ENCODE measurements at regions not wholly inside any gene's neighbourhood (a gene's known extent, or its start where the extent isn't known, plus 50 kb on each side); places are given as distances from the start of the nearest gene placed in this dataset.

DNA sequence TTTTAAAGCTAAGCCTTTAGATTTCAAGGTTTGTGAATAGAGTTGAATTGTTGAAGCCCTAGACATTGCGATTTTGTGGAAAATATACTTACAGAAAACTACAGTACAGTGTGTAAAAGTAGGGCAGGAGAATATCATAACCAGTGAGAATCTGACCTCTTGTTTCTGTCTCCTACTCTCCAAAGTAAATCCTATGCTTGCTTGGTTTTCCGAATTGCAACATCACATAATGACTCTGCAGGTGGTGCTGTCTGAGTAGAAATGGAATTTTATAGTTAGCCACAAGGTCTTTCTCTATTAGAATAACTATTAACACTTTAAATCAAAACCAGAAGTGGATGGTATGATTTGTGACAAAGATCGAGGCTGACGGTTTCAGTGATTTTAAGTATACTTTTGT is 505.6 kb downstream of the RAPGEF2 start:
- ATAC-seq (no peak), DNase-seq (no peak)
- Mint-ChIP-seq H3K27me3 (no peaks in the 10 kb centered on the region), H3K27ac (no peak overlapping the region), H3K36me3 (no peaks in the 10 kb centered on the region), H3K9me3 (ENCODE audit: low read depth) (peaks cover 7% of the 10 kb centered on the region), H3K4me3 (no peak overlapping the region), H3K4me1 (no peaks in the 10 kb centered on the region)
- CTCF ChIA-PET = no interaction called here

GRCh38 chr4:159632031-159632430 is 529.2 kb downstream of the RAPGEF2 start:
- no peak for ATAC-seq
- no peaks in the 10 kb centered on the region for H3K27me3 Mint-ChIP-seq
- CTCF ChIA-PET = no interaction called here
- no peak for DNase-seq
- no peak overlapping the region for H3K4me3 Mint-ChIP-seq
- no peaks in the 10 kb centered on the region for H3K36me3 Mint-ChIP-seq
- H3K27ac Mint-ChIP-seq = no peak overlapping the region
- no peaks in the 10 kb centered on the region for H3K4me1 Mint-ChIP-seq
- H3K9me3 Mint-ChIP-seq (ENCODE audit: low read depth) = peaks cover 3% of the 10 kb centered on the region

DNA sequence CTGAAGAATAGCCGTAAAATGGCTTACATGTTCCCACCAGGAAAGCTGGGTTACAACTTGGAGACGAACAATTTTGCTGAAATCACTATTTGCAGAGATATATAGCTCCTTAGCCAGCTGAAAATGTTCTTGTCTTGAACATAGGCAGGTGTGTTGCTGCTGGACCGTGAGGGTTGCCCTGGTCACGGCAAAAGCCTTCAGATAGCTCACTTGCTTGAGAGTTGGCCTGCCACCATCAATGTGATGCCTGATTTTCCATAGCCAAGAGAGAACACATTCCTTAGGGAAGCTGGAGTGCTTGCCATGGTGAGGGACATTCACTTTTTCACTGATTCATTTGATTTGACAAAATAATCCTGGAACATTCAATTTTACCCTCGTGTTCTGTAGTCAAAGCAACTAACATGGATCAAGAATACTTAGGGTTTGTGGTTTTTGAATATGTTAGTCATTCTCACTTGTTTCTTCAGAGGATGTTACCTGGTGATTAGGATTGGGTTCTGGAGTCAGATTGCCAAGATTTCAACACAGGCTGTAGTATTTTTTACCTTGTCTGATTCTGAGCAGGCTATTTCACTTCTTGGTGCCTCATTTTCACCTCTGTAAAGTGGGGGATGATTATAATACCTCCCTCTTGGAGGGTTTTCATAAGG is 536.9 kb downstream of the RAPGEF2 start:
- no peaks in the 10 kb centered on the region for H3K27me3 Mint-ChIP-seq
- no peak overlapping the region for H3K27ac Mint-ChIP-seq
- ATAC-seq = no peak
- H3K9me3 Mint-ChIP-seq (ENCODE audit: low read depth) = peaks cover 2% of the 10 kb centered on the region
- H3K4me1 Mint-ChIP-seq = no peaks in the 10 kb centered on the region
- no peaks in the 10 kb centered on the region for H3K36me3 Mint-ChIP-seq
- no peak overlapping the region for H3K4me3 Mint-ChIP-seq
- DNase-seq = no peak
- CTCF ChIA-PET = no interaction called here

GRCh38 chr4:159649237-159649636 is 546.4 kb downstream of the RAPGEF2 start:
- Mint-ChIP-seq H3K4me3 (no peak overlapping the region), H3K4me1 (no peaks in the 10 kb centered on the region), H3K27ac (no peak overlapping the region), H3K36me3 (no peaks in the 10 kb centered on the region), H3K27me3 (no peaks in the 10 kb centered on the region), H3K9me3 (ENCODE audit: low read depth) (no peaks in the 10 kb centered on the region)
- CTCF ChIA-PET = no interaction called here
- DNase-seq = no peak
- no peak for ATAC-seq

DNA sequence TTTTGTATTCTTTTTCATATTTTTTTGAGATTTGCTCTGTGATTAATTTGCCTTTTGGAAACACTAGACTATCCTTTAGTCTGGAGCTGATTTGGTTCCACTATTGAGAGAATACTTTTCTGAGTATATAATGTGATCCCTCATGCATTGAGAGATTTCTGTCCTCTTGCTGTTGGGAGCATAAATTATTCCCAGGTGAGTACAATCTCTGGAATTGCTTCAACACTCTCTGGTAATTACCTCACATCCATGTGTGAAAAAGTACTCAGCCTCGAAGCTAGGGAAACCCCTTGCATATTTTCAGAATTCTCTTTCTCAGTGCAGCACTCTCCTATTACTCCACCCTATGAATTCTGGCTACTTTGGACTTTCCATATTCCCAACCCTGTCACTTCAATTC is 550.0 kb downstream of the RAPGEF2 start:
- Mint-ChIP-seq H3K27me3 (no peaks in the 10 kb centered on the region), H3K4me3 (no peak overlapping the region), H3K9me3 (ENCODE audit: low read depth) (no peaks in the 10 kb centered on the region), H3K36me3 (no peaks in the 10 kb centered on the region), H3K27ac (no peak overlapping the region), H3K4me1 (no peaks in the 10 kb centered on the region)
- DNase-seq = no peak
- CTCF ChIA-PET = no interaction called here
- ATAC-seq = no peak

DNA sequence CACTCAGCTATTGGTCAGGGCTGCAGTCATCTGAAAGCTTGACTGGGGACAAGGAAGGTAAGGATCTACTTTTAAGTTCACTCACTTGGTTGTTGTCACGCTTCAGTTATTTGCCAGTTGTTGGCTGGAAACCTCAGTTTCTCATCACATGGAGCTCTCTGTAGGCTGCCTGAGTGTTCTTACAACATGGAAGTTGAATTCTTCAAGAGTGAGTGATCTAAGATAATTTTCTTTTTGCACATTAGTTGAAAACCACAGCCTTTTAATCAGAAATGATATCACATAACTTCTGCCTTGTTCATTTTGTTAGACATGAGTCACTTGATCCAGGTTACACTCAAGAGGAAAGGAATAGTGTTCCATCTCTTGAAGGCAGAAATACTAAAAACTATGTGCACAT is 552.7 kb downstream of the RAPGEF2 start:
- no peak for DNase-seq
- Mint-ChIP-seq H3K27me3 (no peaks in the 10 kb centered on the region), H3K36me3 (no peaks in the 10 kb centered on the region), H3K4me1 (no peaks in the 10 kb centered on the region), H3K4me3 (no peak overlapping the region), H3K9me3 (ENCODE audit: low read depth) (no peaks in the 10 kb centered on the region), H3K27ac (no peak overlapping the region)
- CTCF ChIA-PET = no interaction called here
- no peak for ATAC-seq

DNA sequence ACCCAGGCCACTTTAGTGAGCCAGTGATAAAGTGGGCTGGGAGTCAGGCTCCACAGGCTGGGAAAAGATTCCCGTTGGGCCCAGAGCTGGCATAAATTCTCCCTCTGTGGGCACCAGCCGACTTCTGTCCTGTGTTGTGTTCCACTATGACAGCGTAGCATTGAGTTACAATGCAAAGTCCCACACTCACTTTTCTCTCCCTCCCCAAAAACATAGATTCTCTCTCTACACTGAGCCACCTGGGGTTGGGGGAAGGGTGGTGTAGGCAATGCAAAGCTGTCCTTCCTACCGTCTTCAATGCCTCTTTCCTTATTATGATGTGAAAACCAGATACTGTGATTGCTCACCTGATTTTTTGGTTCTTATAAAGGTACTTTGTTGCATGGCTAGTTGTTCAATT is 566.2 kb downstream of the RAPGEF2 start:
- Mint-ChIP-seq H3K9me3 (ENCODE audit: low read depth) (peaks cover 4% of the 10 kb centered on the region), H3K27me3 (no peaks in the 10 kb centered on the region), H3K36me3 (no peaks in the 10 kb centered on the region), H3K4me1 (no peaks in the 10 kb centered on the region), H3K27ac (no peak overlapping the region), H3K4me3 (no peak overlapping the region)
- CTCF ChIA-PET = no interaction called here
- no peak for ATAC-seq
- DNase-seq = no peak

DNA sequence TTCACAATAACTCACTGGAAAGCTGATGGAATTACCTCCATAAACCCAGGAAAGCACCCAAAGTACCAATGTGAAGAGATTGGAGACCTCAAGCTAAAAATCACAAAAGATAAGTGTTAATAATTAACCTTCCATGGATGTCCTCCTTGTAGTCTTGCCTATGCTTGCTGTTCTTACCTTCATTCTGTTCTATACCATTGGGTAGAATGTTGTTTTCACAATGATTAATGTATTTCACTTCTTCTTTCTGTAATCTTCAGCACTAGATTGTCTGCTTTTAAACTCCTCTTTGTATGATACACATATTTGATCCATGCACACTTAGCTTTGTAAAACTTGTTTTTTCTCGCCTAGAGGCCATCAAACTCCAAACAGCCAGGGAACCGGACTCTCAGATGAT is 570.3 kb downstream of the RAPGEF2 start:
- CTCF ChIA-PET = no interaction called here
- no peaks in the 10 kb centered on the region for H3K27me3 Mint-ChIP-seq
- no peaks in the 10 kb centered on the region for H3K4me1 Mint-ChIP-seq
- no peak for DNase-seq
- no peaks in the 10 kb centered on the region for H3K36me3 Mint-ChIP-seq
- H3K4me3 Mint-ChIP-seq = no peak overlapping the region
- no peaks in the 10 kb centered on the region for H3K9me3 Mint-ChIP-seq (ENCODE audit: low read depth)
- no peak overlapping the region for H3K27ac Mint-ChIP-seq
- no peak for ATAC-seq

- Mint-ChIP-seq H3K27ac (no peak overlapping the region), H3K9me3 (ENCODE audit: low read depth) (no peaks in the 10 kb centered on the region), H3K4me3 (no peak overlapping the region), H3K27me3 (no peaks in the 10 kb centered on the region), H3K4me1 (no peaks in the 10 kb centered on the region), H3K36me3 (no peaks in the 10 kb centered on the region)
- ATAC-seq = no peak
- CTCF ChIA-PET = no interaction called here
- DNase-seq = no peak
Measured at GRCh38 chr4:159674241-159674640, 571.4 kb downstream of the RAPGEF2 start.

GRCh38 chr4:159677521-159677920 is 574.6 kb downstream of the RAPGEF2 start:
- H3K4me1 Mint-ChIP-seq = no peaks in the 10 kb centered on the region
- no peaks in the 10 kb centered on the region for H3K9me3 Mint-ChIP-seq (ENCODE audit: low read depth)
- CTCF ChIA-PET = no interaction called here
- DNase-seq (no peak), ATAC-seq (no peak)
- no peaks in the 10 kb centered on the region for H3K27me3 Mint-ChIP-seq
- H3K36me3 Mint-ChIP-seq = no peaks in the 10 kb centered on the region
- H3K27ac Mint-ChIP-seq = no peak overlapping the region
- H3K4me3 Mint-ChIP-seq = no peak overlapping the region

DNA sequence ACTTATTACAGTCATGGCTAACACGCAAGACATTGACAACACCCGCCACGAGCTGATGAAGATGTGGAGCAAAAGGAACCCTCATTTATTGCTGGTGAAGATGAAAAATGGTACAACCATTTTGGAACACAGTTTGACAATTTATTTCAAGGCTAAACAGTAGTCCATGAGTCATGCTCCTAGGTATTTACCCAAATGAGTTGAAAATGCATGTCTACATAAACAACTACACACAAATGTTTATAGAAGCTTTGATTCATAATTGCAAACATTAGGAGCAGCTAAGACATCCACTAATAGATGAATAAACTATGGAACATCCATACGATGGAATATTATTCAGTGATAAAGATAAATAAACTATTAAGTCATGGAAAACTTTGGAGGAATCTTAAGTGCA is 580.1 kb downstream of the RAPGEF2 start:
- Mint-ChIP-seq H3K36me3 (no peaks in the 10 kb centered on the region), H3K27ac (no peak overlapping the region), H3K9me3 (ENCODE audit: low read depth) (no peaks in the 10 kb centered on the region), H3K4me3 (no peak overlapping the region), H3K27me3 (no peaks in the 10 kb centered on the region), H3K4me1 (no peaks in the 10 kb centered on the region)
- no peak for ATAC-seq
- CTCF ChIA-PET = no interaction called here
- no peak for DNase-seq

DNA sequence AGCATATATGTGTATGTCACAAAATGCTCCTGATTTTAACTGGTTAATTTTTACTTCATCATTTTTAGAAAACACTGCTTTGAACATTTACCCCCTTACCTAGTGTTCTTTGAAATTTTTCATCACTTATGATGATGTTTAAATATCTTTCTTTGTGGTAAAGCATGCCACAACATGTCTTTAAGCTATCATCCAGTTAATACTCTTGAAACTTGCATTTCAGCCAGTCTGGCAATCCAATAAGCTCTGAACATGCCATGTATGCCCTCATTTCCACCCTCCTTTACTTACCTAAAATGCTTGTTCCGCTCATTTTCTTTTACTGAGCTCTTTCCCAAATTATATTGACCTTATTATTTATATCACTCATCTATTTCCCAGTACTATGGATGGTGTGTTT is 581.2 kb downstream of the RAPGEF2 start:
- peaks cover 2% of the 10 kb centered on the region for H3K9me3 Mint-ChIP-seq (ENCODE audit: low read depth)
- no peak for ATAC-seq
- H3K27ac Mint-ChIP-seq = no peak overlapping the region
- no peaks in the 10 kb centered on the region for H3K27me3 Mint-ChIP-seq
- no peak overlapping the region for H3K4me3 Mint-ChIP-seq
- DNase-seq = no peak
- no peaks in the 10 kb centered on the region for H3K4me1 Mint-ChIP-seq
- CTCF ChIA-PET = no interaction called here
- no peaks in the 10 kb centered on the region for H3K36me3 Mint-ChIP-seq

DNA sequence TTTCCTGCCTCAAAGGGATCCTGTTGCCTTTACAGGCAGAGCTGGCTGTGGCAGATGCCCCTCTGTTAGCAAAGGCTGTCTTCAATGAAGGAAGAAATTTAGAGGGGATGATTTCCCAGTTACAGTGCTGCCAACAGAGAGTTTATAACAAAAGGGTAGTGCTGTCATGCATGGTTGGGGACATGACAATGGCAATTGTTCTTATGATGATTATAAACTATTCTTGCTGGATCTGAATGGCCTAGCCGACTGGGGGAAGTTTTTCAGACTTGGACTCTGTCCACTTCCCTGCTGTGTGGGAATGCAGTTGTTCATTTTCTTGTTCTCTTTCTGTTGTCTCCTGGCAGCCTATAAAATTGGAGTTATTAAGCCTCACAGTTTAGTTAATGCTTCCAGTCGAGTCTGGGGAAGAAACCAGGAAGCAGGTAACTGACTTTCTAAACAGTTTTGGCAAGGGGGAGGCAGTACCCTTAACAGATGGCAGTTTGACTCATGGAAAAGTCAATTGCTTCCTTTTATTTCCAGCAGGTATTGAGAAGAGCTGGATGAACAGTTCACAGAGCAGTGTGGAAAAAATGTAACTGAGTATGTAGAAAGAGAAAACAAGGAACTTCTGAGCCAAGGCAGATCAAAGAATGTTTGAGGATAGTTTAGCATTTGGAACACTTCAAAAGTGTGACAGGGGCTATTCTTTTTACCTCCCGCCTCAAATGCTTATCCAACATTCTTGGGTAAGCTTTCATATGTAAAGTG is 582.6 kb downstream of the RAPGEF2 start:
- ATAC-seq = no peak
- no peaks in the 10 kb centered on the region for H3K36me3 Mint-ChIP-seq
- H3K4me3 Mint-ChIP-seq = no peak overlapping the region
- no peaks in the 10 kb centered on the region for H3K4me1 Mint-ChIP-seq
- CTCF ChIA-PET = no interaction called here
- no peak overlapping the region for H3K27ac Mint-ChIP-seq
- DNase-seq = no peak
- H3K9me3 Mint-ChIP-seq (ENCODE audit: low read depth) = peaks cover 3% of the 10 kb centered on the region
- no peaks in the 10 kb centered on the region for H3K27me3 Mint-ChIP-seq

DNA sequence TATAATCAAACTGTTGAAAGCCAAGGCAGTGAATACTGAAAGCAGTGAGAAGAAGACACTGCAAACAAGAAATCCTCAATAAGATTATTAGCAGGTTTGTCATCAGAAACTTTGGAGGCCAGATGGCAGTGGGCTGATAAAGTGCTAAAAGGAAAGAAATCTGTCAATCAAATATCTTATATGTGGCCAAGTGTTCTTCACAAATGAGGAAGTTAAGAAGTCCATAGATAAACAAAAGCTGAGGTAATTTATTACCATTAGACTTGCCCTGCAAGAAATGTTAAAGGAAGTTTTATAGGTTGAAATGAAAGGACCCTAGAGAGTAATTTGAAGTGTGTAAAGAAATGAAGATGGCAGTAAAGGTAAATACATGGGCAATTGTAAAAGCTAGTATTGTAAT is 586.6 kb downstream of the RAPGEF2 start:
- CTCF ChIA-PET = no interaction called here
- Mint-ChIP-seq H3K27ac (no peak overlapping the region), H3K27me3 (no peaks in the 10 kb centered on the region), H3K9me3 (ENCODE audit: low read depth) (peaks cover 6% of the 10 kb centered on the region), H3K36me3 (no peaks in the 10 kb centered on the region), H3K4me1 (no peaks in the 10 kb centered on the region), H3K4me3 (no peak overlapping the region)
- ATAC-seq (no peak), DNase-seq (no peak)

Data from activated CD8-positive, alpha-beta memory T cell treated with anti-CD3 and anti-CD28 coated beads, Interleukin-2, amount 10 ng/mL, durations not matched to agents 7 days and 5 days (primary cell).